HG03280 (cell line): ENCODE measurements at regions not wholly inside any gene's neighbourhood (a gene's known extent, or its start where the extent isn't known, plus 50 kb on each side); places are given as distances from the start of the nearest gene placed in this dataset.
"Not testable (repeated sequence)": the region's sequence is repeated elsewhere in the genome, so short reads cannot be mapped to it uniquely, and the experiment has no call there.

Experiments used
- ATAC-seq: cut with Tn5 transposase; IDR thresholded peaks from one replicate; pipeline ENCODE4 v1.9.1; 2021; ENCODE audit warnings: mild to moderate bottlenecking, moderate library complexity; ENCODE audit not compliant: unreplicated experiment

- no peak for ATAC-seq
These were observed 526.6 kb upstream of the ZNF717 start for GRCh38 chr3:76311941-76312340.

GRCh38 chr3:76315906-76316305 lies 530.6 kb upstream of the ZNF717 start:
- not testable (repeated sequence) for ATAC-seq

- no peak for ATAC-seq
These were observed 536.3 kb upstream of the ZNF717 start for GRCh38 chr3:76321614-76322013.

GRCh38 chr3:76324101-76324500 lies 538.8 kb upstream of the ZNF717 start:
- no peak for ATAC-seq

GRCh38 chr3:76345878-76346277 lies 560.5 kb upstream of the ZNF717 start:
- ATAC-seq, result no peak

GRCh38 chr3:76346690-76347089 lies 561.3 kb upstream of the ZNF717 start:
- ATAC-seq, result no peak

GRCh38 chr3:76349715-76350480 lies 564.5 kb upstream of the ZNF717 start:
- ATAC-seq, result no peak

GRCh38 chr3:76352051-76352450 lies 566.7 kb upstream of the ZNF717 start:
- ATAC-seq, result no peak

GRCh38 chr3:76352511-76353284 lies 567.3 kb upstream of the ZNF717 start:
- ATAC-seq, result no peak

- ATAC-seq, result no peak
These were observed 568.3 kb upstream of the ZNF717 start for GRCh38 chr3:76353683-76354082.

GRCh38 chr3:76361010-76361409 lies 575.7 kb upstream of the ZNF717 start:
- ATAC-seq, result no peak

GRCh38 chr3:76362643-76363042 lies 577.3 kb upstream of the ZNF717 start:
- no peak for ATAC-seq

- no peak for ATAC-seq
These were observed 579.9 kb upstream of the ZNF717 start for GRCh38 chr3:76365275-76365674.

- no peak for ATAC-seq
These were observed 581.9 kb upstream of the ZNF717 start for GRCh38 chr3:76367281-76367680.

GRCh38 chr3:76369170-76369569 lies 583.8 kb upstream of the ZNF717 start:
- no peak for ATAC-seq

GRCh38 chr3:76370749-76371520 lies 585.6 kb upstream of the ZNF717 start:
- ATAC-seq, result no peak

GRCh38 chr3:76372497-76372896 lies 587.1 kb upstream of the ZNF717 start:
- no peak for ATAC-seq

- ATAC-seq, result no peak
These were observed 591.7 kb upstream of the ZNF717 start for GRCh38 chr3:76377074-76377473.

- ATAC-seq, result no peak
These were observed 593.4 kb upstream of the ZNF717 start for GRCh38 chr3:76378789-76379188.

GRCh38 chr3:76383781-76384180 lies 598.4 kb upstream of the ZNF717 start:
- ATAC-seq, result no peak

- no peak for ATAC-seq
These were observed 601.7 kb upstream of the ZNF717 start for GRCh38 chr3:76387000-76387399.

- ATAC-seq, result no peak
These were observed 614.8 kb upstream of the ZNF717 start for GRCh38 chr3:76400141-76400540.
